ENCODE measurements at regions not wholly inside any gene's neighbourhood (a gene's known extent, or its start where the extent isn't known, plus 50 kb on each side); places are given as distances from the start of the nearest gene placed in this dataset.

DNA sequence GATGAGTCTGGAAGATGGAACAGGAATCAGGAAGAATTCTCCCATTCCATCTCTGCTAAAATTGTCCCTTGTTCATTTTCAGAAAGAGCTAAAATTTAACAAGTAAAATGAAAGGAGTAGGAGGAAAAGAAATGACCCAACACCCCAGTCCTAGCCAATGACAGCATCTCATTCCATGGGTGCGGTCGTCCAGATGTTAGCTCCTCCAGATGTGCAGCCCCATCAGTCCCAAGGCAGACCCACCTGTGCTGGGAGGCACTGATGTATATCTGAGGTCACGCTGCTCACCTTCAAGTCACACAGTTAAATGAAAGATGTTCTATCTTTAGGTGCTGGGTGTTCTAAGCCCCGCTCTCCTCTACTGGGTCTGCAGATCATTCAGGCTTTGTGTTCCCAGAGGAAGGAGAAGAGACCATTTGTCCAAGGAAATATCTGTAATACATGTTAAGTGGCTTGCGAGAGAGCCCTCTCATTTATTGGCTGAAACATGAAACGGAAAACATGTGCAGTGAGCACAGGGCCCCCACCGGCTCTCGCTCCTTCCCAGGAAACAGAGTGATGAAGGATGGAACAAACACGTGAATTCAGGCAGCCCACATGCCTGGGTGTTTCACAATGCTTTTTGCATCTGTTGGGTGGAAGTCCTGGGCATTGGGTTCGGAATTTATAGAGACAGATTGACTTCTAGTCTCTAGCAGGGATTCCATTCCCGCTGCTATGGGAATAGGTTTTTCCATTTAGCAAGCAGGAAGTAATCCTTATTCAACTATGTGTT lies 294.6 kb downstream of the NUAK1 start:
- peak; percentile 17 for DNase-seq (ENCODE audit: low read depth)

DNA sequence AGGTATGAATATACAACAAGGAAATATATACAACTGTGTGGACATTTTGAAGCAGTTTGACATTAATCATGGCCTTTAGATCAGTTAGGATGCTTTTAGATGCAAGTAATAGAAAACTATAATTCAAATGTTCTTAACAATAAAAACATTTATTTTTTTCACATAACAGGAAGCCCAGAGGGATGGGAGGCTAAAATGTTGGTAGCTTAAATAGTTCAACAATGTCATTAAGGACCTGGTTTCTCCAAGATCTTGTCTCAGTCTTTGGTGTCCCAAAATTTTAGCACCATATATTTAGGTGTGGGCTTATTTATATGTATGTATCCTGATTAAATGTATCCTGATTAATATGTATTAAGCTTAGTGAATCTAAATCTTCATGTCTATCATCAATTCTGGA lies 292.4 kb downstream of the NUAK1 start:
- no peak for DNase-seq (ENCODE audit: low read depth)

DNA sequence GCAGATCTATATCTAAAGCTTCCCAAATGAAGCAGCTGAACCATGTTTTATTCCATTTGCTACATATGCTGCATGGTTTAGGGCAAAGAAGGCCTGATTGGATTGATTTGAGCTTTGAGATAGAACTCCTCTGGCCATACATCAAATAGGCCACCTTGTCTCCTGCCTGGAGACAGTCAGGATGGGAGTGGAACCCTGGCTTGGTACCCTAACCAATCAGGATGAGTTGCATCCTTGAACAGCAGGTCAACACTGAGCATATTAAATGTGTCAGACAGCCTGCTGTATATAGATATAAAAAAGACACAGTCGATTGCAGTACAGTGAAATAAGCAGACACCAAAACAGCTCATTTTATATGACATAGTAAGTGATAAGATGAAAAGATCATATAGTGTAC lies 291.7 kb downstream of the NUAK1 start:
- DNase-seq (ENCODE audit: low read depth): no peak

DNA sequence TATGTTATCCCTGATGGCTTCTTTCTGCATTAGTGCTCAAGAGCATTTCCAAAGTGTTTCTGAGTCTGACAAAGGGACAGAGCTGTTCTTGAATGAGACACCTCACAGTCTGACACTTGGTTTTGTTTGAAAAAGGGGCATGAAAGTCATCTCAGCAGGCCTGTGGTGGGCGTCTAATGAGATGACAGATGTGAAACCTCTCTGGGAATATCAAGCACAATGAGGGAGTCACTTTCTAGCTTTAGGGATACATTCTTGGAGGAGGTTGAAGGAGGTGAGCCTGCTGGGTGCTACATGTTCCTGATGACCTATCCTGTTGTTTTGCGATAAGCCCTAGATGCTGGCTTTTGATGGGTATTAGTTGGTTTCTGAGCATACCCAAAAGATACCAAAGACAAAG lies 290.5 kb downstream of the NUAK1 start:
- DNase-seq (ENCODE audit: low read depth): no peak

DNA sequence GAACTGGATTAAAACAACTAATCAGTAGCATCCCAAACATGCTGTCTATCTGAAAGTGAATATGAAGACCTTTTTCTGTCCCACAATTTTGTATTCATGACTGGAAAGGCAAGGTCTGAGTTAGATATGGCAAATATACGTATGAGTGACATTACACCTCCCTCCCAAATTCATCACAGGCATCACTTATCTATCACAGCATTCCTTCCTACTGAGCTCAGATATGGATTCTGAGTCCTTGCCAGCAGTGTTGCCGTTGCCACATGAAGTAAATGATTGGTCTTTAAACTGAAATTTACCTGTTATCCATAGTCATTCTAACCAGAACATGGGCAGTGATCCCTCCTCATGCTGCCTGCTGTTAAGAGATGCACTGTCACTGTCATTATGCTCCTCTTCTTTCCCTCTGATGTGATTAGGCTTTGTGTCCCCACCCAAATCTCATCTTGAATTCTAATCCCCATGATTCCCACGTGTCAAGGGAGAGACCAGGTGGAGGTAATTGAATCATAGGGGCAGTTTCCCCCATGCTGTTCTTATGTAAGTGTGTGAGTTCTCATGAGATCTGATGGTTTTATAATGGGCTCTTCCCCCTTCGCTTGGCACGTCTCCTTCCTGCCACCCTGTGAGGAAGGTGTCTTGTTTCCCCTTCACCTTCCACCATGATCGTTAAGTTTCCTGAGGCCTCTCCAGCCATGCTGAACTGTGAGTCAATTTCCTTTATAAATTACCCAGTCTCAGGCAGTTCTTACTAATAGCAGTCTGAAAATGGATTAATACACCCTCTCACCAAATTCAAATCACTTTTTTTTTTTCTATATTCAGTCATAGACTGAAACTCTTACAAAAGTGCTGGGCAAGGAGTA lies 288.4 kb downstream of the NUAK1 start:
- DNase-seq (ENCODE audit: low read depth): no peak

DNA sequence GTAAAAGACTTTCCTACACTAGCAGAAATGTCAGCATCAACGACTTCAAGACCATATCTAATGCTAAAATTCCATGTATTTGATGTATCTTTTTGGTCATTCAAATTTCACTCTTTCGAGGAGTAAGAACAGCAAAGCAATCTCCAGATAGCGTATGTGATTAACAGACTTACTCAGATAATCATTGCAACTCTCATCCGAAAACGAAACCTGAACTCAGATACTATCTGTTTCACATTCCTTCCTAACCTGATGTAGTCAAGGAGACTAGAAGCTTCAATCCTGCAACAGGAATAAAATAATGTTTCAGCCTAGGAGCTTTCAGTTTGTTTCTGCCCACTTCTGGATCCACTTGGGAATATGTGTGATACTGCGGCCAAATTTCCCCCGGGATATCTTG lies 286.3 kb downstream of the NUAK1 start:
- DNase-seq (ENCODE audit: low read depth): peak; percentile 28

DNA sequence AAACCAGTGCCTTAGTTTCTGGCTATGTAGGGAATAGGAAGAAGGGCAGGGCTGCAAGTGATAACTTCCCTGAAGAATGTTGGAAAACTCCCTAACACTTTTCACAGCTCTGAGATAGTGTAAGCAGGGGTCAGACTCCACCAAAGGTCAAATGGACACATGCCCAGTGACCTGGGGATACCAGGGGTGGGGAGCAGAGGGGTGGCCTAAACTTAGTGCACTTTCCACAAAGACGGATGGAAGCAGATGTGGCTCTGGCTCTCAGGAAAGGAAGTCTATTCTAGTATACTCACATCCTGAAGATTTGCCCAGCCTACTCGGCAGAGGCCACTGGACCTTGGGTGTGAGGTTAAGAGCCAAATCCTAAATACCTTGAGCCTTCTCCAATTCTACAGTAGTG lies 285.8 kb downstream of the NUAK1 start:
- no peak for DNase-seq (ENCODE audit: low read depth)

DNA sequence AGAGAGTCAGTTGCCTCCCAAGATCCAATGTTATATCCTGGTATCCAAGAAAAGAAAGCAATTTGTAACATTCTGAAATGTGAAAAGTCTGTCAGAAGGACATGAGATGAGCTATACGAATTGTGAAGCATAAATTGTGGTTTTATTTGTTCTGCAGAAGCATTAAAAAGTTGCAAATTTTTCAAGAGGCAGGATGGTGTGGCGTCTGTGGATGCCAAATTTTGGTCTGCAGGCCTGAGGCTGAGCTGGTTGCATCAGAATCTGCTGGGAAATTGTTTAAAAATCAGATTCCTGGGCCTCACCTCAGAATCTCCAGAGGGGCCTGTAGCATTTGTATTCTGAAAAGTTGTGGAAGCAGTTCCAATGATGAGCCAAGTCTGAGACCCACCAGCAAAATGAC lies 284.7 kb downstream of the NUAK1 start:
- DNase-seq (ENCODE audit: low read depth): no peak

DNA sequence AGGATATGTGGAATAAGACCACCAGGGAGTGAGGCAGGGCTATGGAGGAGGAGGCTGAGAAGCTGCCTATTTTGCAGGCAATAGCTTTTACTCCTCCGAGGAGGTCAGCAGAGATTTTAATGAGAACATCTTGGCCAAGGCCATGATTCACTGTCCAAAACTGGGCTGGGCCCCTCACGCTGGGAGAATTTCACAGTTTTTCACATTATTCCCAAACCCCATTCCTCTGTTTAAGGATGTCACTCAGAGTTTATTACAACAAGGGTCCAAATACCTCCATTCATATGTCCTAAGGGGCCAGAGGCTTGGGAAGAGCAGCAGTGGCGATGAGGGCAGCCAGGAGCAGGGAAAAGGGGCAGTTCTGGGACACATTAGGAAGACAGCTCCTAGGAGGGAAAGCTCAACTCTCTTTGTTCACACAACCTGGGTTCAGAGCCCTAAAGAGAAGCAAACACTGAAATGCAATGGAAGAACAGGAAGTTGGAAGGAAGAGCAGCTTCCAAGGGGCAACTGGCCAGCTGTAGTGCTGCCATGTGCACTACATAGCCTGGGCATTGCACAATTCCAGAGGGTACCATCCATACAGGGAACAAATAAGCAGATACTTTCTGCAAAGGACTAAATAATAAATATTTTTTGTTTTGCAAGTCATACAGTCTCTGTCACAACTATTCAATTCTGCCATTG lies 283.2 kb downstream of the NUAK1 start:
- no peak for DNase-seq (ENCODE audit: low read depth)

DNA sequence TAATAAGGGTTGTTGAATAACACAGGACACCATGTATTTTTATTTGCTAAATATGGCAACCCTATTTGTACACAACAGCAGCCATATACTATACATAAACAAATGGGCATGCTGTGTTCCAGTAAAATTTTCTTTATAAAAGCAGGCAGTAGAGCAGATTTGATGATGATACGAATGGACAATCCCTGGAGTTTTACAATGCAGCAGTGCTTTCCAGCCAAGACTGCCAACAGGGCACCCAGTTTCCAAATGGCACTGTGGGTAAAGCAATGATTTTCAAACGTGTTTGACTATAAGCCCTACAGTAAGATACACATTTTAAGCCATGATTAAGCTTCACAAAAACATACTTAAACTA lies 282.7 kb downstream of the NUAK1 start:
- DNase-seq (ENCODE audit: low read depth): no peak

DNA sequence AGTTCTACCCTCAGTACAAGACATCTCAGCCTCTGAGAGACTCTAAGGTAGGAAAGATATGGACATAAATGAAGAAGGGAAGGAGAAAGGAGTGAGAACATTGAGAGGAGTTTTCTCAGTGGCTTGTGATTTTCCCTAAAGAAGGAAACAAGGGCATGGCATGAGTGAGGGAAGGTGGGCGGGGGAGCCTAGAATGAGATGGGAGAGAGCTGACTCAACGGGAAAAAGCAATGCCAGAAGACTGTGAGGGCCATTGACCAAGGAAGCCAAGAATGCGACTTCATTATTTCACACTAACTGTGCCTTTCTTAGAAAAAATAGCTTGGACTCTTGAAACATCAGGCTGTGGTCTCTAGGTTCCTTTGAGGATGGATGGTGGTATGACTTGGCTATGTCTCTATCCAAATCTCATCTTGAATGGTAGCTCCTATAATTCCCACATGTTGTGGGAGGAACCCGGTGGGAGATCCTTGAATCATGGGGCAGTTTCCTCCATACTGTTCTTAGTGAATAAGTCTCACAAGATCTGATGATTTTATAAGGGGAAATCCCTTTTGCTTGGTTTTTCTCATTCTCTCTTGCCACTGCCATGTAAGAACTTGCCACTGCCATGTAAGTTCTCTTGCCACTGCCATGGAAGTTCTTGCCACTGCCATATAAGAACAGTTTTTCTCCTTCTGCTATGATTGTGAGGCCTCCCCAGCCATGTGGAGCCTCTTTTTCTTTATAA lies 279.6 kb downstream of the NUAK1 start:
- DNase-seq (ENCODE audit: low read depth): no peak

DNA sequence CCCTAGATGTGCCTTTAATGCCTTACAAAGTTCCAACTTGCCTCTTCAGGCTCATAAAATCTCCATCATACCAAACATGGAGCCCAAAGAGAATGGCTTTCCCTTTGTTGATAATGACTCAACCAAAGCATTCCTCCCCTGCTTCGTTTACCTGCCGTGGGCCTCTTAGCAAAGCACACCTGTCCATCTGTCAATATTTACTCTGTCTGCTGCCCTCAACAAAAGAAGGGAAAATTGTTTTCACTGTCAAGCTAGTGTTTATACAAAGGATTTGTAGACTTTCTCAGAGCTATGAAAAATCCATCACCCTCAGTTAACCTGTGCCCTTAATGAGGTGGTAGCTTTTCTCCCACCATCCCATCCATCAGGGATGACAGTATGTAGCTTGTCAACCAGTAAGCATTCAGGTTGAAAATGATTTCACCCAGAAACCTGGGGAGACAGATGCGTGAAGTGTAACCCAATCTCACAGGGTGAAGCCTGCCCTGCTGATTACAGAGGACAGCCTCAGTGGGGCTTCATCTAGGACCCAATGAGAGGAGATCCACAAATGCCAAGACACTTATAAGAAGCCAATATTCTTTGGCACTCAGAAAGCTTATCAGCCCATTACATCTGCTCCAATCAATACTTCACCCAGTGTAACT lies 278.1 kb downstream of the NUAK1 start:
- no peak for DNase-seq (ENCODE audit: low read depth)

DNA sequence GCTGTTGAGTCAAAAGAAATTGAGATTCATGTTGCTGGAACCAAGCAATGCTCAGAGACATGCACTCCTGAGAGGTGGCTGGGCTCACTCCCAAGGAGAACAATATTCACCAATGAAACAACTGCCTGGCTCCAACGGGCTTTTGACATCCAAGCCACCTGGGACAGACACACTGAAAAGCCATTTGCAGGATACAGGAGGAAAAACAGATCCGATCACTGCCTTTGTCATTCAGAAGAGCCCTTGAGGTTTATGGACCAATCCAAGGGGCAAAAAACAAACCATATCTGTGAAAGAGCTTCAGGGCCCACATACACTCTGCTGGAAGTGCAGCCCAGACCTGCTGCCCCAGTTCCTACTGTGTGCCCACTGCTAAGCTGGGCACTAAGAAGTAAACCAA lies 277.5 kb downstream of the NUAK1 start:
- no peak for DNase-seq (ENCODE audit: low read depth)

DNA sequence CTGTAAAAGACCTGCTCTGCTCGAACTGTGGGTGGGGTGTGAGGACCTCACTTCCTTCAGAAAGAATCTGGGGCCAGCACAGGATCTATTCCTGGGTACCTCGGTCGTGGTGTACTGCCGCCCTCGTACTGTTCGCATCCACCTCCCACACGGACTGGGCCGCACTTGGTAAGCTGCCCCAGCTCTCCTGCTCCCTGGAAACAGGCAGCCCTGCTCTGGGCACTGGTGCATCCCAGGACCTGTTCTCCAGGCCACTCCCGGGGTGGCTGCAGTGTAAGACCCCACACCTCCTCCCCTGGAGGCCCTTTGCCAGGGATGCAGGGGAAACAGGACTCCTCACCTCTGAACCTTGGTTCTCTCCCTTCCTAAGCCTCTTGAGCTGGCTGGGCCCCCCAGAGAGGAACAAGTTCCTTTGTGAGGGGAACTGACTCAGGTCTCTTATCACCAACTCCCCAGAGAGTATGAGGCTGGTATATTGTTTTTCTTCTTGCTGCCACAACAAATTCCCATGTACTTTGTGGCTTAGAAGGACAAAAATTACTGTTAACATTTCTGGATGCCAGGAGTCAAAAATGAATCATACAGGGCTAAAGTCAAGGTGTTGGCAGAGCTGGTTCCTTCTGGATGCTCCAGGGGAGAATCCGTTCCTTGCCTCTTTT lies 276.5 kb downstream of the NUAK1 start:
- peak; percentile 24 for DNase-seq (ENCODE audit: low read depth)

DNA sequence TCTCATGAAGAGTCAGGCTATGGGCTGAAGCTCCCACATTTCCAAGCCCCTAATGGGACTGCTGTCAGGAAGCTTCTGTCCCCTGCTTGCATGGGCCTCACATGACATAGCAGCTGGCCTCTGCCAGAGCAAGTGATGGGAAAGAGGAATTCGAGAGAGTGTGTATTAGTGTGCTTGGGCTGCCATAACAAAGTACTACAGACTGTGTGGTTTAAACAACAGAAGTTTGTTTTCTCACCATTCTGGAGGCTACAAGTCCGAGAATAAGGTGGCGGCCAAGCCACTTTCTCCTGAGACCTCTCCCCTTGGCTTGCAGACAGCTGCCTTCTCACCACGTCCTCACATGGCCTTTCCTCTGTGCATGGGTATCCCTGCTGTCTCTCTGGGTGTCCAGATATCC lies 274.4 kb downstream of the NUAK1 start:
- DNase-seq (ENCODE audit: low read depth): no peak

DNA sequence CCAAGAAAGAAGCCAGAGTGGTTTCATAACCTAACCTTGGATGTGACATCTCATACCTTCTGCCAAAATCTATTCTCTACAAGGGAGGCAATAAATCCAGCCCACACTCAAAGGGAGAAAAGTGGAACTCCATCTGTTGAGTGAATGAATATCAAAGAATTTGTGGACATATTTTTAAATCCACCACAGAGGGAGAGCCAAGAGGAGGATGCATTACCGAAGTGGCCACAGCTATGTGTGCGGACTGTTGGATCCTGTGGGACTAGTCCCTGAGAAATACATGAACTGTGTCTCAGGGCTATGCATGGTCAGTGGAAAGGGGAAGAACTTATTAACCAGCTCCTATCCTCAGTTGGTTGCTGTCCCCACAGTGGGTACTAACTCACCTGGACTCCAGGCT lies 273.9 kb downstream of the NUAK1 start:
- DNase-seq (ENCODE audit: low read depth): no peak

DNA sequence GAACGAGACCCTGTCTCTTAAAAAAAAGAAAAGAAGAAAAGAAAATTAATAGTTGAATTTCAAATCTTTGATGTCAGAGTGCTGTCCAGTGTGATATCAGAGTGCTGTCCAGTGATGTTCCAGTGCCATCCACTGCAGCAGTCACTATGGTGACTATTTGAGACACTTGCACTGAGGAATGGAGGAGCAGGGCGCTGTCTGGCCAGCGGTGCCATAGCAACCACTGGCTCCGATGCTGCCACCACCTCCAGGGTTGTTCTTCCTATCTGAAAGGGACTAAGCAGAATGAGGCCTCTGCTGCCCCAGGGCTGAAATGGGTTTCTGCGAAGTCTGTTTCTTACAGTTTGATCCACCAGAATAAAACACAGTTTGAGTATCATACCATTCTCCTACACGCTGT lies 272.9 kb downstream of the NUAK1 start:
- no peak for DNase-seq (ENCODE audit: low read depth)

DNA sequence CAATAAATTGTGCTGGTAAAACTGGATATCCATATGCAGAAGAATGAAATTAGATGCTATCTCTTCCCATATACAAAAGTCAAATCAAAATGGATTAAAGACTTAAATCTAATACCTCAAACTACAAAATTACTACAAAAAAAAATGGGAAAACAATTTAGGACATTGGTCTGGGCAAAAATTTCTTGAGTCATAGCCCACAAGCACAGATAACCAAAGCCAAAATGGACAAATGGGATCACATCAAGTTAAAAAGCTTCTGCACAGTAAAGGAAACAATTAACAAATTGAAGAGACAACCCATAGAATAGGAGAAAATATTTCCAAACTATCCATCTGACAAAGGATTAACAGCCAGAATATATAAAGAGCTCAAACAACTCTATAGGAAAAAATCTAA lies 264.6 kb downstream of the NUAK1 start:
- peak; percentile 21 for DNase-seq (ENCODE audit: low read depth)

DNA sequence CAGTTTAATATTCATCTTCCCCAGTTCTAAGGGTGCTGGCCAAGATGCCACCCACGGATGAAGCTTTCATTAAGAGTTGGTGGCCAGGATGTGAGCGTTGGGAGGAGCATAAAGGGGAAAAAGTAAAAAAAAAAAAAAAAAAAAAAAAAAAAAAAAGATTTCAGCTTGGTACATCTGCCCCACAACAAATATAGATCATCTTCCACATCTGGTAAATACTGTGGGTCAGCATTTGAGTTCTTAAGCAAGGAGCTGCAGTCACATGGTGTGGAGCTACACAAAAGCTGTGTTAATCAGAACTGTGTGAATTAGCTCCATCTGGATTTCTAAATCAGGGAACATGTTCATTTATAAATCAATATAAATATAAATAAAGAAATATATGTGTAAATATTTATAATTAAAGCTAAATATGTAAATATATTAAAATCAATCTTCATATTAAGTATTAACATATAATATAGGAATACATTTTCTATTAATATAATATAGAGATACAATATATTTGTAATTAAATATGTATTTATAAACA lies 262.3 kb downstream of the NUAK1 start:
- peak; percentile 16 for DNase-seq (ENCODE audit: low read depth)

DNA sequence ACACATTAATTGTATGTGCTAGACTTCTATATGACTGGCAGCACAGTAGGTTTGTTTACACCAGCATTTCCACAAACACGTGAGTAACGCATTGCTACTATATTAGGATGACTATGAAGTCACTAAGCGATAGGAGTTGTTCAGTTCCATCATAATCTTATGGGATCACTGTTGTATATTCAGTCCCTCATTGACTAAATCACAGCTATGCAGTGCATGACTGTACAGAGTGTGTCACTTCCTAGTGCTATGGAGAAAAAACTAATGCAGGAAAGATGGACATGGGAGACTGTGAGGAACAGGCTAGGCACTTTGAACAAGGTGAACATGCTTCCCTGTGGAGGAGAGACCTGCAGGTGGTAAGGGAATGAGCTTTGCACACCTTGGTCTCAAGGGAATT lies 259.8 kb downstream of the NUAK1 start:
- DNase-seq (ENCODE audit: low read depth): peak; percentile 19
